ENCODE measurements at regions not wholly inside any gene's neighbourhood (a gene's known extent, or its start where the extent isn't known, plus 50 kb on each side); places are given as distances from the start of the nearest gene placed in this dataset.
"Not testable (repeated sequence)": the region's sequence is repeated elsewhere in the genome, so short reads cannot be mapped to it uniquely, and the experiment has no call there.

DNA sequence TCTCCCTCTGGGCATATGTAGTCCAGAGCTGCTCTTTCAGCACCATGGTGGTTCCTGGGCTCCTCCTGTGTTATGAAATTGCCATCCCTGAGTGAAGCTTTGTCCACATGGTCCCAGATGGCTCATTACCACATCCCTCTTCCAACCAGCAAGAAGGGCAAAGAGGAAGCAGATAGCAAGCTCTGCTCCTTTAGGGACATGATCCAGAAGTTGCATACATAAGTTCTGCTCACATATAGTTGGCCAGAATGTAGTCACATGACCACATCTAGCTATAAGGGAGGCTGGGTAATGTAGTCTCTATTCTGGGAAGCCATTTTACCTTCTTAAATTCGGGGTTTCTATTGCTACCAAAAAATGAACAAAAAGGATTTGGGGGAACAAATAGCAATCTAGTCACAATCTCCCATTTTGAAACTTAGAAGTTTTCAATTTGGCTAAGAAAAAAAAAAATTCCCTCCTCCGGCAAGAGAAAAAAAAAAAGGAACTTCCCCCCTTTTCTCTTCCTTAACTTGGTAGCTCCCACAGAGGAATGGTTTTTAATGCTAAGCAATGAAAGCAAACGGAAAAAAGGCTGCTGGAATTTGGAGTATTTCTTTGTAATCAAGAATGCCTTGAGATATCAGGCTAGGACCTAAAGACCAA, 88.2 kb upstream of the USP9X start:
- no peaks in the 10 kb centered on the region for H3K9me3 ChIP-seq (ENCODE audit: control insufficient read depth, insufficient read depth, low read length)
- peaks cover 4% of the 10 kb centered on the region for H3K4me1 ChIP-seq (ENCODE audit: insufficient read depth, low read length)
- no peaks in the 10 kb centered on the region for H3K36me3 ChIP-seq (ENCODE audit: insufficient read depth, low read length)
- H3K9ac ChIP-seq (ENCODE audit: low read depth, low read length): peak overlapping the region; percentile 24; the same call in 1 of the 2 replicates

DNA sequence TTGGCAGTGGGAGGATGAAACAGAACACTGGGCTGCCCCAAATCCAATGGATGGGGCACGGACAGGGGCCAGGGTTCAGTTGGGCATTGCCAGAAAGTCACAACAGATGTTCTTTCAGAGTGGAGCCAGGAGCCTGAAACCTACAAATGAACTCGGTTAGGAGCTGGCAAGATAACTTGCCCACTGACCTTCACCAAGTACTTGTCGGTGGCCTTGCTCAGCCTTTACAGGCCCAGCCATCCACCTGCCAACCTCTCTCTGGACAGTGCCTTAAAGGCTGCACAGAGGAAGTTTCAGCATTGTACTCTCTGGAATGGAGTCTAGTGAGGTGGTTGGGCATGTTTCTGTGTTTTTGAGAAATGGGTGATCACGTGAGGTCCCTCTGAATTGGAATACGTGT, 87.1 kb upstream of the USP9X start:
- H3K36me3 ChIP-seq (ENCODE audit: insufficient read depth, low read length): no peaks in the 10 kb centered on the region

DNA sequence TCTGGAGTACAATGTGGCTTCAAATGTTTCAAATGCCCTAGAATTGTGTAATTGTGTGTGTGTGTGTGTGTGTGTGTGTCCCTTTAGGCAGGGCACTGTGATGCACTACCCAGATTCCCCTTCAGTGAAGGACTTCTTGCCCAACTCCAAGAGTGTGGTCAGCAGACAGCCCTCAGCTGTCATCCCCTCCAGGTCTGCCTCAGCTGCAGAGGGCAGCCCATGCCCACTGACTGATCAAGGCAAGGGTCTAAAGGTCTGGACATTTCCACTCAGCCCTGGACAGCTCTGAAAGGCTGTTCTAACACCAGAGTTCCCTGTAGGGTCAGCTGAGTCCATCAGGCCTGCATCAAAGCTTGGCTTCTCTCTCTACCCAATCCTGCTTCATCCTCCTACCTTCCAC, 83.9 kb upstream of the USP9X start:
- Histone ChIP-seq H3K9me3 (ENCODE audit: control insufficient read depth, insufficient read depth, low read length) (no peaks in the 10 kb centered on the region), H3K4me1 (ENCODE audit: insufficient read depth, low read length) (peaks cover 9% of the 10 kb centered on the region), H3K9ac (ENCODE audit: low read depth, low read length) (no peak overlapping the region), H3K36me3 (ENCODE audit: insufficient read depth, low read length) (no peaks in the 10 kb centered on the region)

More for the DNA sequence above, 87.1 kb upstream of the USP9X start:
- Histone ChIP-seq H3K9me3 (ENCODE audit: control insufficient read depth, insufficient read depth, low read length) (no peaks in the 10 kb centered on the region), H3K4me1 (ENCODE audit: insufficient read depth, low read length) (peaks cover 9% of the 10 kb centered on the region), H3K9ac (ENCODE audit: low read depth, low read length) (no peak overlapping the region)

DNA sequence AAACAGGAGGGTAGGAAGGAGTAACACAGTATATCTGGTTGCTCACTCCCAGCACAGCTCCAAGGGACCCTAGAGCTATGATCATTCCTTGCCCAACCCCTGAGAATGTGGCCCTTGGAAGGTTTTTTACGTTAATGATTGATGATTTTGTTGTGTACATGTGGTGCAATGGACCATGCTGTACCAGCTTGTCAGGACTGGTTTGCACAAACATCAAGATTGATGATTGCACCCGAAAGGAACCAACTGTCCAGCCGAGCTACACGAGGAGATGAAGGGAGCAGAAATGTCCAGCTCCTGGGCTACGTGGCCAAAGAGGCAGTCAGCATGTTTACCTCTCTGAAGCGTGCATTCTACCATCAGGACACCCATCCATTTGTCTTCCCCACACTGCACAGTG, 83.2 kb upstream of the USP9X start:
- Histone ChIP-seq H3K9ac (ENCODE audit: low read depth, low read length) (no peak overlapping the region), H3K4me1 (ENCODE audit: insufficient read depth, low read length) (peaks cover 4% of the 10 kb centered on the region; the same call in 1 of the 2 replicates), H3K9me3 (ENCODE audit: control insufficient read depth, insufficient read depth, low read length) (no peaks in the 10 kb centered on the region), H3K36me3 (ENCODE audit: insufficient read depth, low read length) (no peaks in the 10 kb centered on the region)

DNA sequence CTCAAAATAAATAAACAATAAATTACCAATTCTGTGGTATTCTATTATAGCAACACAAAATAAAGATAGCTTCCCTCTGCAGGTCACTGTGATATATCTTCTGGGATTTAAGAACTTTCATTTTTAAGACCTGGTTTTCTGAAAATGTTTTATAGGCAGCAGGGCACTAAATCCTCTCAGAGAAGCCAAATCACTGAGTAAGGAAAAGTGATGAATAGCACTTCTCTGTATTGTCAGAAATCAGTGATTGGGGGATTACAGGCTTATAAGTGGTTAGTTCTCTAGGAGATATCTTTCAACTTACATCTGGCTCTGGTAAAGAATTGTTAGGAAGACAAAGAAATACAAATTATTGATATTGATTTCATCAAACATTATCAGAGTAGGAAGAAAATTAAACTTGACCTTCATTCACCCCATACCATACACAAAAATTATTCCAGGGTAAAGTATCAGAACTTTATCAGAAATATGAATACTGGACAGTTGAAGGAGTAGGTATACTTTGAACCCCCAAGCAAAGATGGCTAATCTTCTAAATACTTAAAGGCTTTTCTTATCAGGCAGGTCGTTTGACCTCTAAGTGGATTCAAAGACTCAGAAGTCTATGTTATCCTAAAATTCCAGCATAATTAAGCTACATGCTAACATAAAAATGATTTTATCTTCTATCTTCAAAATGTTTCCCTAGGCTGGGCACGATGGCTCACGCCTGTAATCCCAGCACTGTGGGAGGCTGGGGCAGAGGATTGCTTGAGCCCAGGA, 81.6 kb upstream of the USP9X start:
- Histone ChIP-seq H3K9ac (ENCODE audit: low read depth, low read length) (no peak overlapping the region), H3K9me3 (ENCODE audit: control insufficient read depth, insufficient read depth, low read length) (no peaks in the 10 kb centered on the region), H3K4me1 (ENCODE audit: insufficient read depth, low read length) (peaks cover 4% of the 10 kb centered on the region; the same call in 1 of the 2 replicates), H3K36me3 (ENCODE audit: insufficient read depth, low read length) (no peaks in the 10 kb centered on the region)

DNA sequence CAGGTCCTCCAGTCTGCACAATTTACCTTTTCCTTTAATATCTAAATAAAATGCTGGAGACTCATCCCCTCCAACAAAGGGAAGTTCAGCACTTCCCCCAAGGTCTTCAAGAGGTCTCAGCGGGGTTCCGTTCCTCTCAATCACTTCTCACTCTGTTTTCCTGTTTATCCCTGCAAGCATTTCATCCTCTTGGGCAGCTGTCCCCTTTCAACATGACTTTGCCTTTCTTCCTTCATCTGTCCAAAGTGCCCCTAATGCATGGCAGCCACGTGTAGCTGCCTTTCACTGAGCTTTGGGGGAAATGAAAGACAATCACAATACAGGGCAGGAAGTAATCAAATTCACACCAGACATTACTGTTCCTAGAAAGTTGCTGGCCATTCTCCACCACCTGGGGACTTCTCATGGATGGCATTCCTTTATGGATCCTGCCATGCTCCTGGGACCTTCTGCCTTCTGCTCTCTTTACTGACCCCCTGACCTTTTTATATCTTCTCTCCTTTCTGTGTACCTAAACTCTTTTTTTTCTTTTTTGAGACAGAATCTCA, 79.7 kb upstream of the USP9X start:
- peaks cover 7% of the 10 kb centered on the region; the same call in 1 of the 2 replicates for H3K4me1 ChIP-seq (ENCODE audit: insufficient read depth, low read length)
- no peak overlapping the region for H3K9ac ChIP-seq (ENCODE audit: low read depth, low read length)
- H3K9me3 ChIP-seq (ENCODE audit: control insufficient read depth, insufficient read depth, low read length): no peaks in the 10 kb centered on the region
- H3K36me3 ChIP-seq (ENCODE audit: insufficient read depth, low read length): no peaks in the 10 kb centered on the region

DNA sequence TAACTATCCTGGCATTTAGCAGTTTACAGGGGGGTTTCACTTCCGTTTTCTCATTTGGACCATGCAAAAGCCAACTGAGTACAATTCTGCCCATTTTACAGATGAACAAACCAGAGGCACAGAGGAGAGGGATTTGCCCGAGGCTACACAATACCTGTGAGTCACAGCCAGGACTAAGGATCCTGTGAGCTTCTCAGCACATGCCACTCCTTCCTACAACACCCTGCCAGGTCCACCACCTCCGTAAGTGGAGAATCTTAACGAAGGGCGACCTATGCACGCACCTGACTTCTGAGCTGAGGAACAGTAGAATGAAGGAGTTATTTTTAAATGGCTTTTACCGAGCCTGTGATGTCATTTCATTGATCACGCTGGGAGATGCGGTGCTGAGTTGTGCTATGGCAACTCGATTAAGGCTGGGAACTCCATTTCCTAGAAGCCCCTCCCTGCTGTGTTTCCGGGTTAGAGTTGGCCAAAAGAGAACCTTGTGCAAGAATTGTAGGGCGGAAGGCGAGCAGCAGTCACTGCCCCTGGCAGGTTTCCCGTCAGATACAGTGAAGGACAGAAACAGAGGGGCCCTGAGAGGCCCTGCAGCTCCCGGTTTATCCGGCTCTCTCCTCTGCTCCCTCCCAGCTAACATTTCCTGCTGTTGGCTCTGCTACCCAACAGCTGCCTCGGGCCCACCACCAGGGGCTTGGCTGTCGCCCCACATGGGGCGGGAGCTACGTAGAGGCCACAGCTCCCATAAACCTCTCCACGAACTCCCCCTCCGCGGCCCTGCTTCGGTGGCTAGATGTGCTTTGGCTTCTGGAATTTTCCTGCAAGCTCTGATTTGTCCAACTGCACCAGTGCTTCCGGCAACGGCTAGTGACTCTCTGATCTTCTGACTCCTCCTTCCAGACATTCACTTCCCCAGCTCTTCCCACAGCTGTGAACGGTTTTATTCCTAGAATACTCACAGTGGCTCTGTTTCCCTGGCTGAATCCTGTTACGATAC, 75.1 kb upstream of the USP9X start:
- H3K36me3 ChIP-seq (ENCODE audit: insufficient read depth, low read length): no peaks in the 10 kb centered on the region
- H3K9me3 ChIP-seq (ENCODE audit: control insufficient read depth, insufficient read depth, low read length): no peaks in the 10 kb centered on the region
- no peak overlapping the region for H3K9ac ChIP-seq (ENCODE audit: low read depth, low read length)
- H3K4me1 ChIP-seq (ENCODE audit: insufficient read depth, low read length): peaks cover 8% of the 10 kb centered on the region

DNA sequence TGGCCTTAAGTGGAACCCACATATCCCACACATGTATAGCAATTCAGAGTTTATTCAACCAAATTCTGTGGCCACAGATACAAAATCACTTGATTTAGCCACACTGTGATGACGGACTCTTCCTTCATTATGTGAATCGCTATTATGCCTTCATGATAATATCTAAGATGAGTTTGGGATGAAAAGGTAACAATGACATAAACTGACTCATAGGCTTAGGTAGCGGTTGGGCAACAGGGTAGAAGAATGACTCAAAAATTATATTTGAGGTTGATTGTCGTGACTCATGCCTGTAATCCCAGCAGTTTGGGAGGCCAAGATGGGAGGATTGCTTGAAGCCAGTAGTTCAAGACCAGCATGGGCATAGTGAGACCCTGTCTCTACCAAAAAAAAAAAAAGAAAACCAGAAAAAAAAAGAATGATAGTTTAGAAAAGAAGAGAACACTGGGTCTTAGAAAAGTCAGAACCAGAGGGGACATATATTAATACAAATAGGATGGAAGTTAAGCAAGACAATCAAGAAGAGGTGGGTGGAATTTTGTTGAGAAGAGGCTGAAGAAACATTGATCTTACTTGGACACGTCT, 70.4 kb upstream of the USP9X start:
- no peak overlapping the region for H3K9ac ChIP-seq (ENCODE audit: low read depth, low read length)
- H3K9me3 ChIP-seq (ENCODE audit: control insufficient read depth, insufficient read depth, low read length): no peaks in the 10 kb centered on the region; the same call in 1 of the 2 replicates
- H3K36me3 ChIP-seq (ENCODE audit: insufficient read depth, low read length): no peaks in the 10 kb centered on the region
- H3K4me1 ChIP-seq (ENCODE audit: insufficient read depth, low read length): peaks cover 15% of the 10 kb centered on the region

DNA sequence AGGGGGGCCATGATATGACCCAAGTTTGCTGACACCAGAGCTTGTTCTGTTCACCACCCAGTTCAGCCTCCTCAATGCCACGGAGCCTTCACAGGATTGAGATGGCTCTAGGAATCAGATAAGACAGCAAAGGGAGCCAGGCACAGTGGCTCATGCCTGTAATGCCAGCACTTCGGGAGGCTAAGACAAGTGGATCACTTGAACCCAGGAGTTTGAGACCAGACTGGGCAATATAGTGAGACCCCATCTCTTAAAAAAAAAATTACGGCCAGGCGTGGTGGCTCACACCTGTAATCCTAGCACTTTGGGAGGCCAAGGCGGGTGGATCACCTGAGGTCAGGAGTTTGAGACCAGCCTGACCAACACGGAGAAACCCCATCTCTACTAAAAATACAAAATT, 67.5 kb upstream of the USP9X start:
- not testable (repeated sequence) for H3K9ac ChIP-seq (ENCODE audit: low read depth, low read length); H3K4me1 ChIP-seq (ENCODE audit: insufficient read depth, low read length); H3K9me3 ChIP-seq (ENCODE audit: control insufficient read depth, insufficient read depth, low read length); H3K36me3 ChIP-seq (ENCODE audit: insufficient read depth, low read length)

DNA sequence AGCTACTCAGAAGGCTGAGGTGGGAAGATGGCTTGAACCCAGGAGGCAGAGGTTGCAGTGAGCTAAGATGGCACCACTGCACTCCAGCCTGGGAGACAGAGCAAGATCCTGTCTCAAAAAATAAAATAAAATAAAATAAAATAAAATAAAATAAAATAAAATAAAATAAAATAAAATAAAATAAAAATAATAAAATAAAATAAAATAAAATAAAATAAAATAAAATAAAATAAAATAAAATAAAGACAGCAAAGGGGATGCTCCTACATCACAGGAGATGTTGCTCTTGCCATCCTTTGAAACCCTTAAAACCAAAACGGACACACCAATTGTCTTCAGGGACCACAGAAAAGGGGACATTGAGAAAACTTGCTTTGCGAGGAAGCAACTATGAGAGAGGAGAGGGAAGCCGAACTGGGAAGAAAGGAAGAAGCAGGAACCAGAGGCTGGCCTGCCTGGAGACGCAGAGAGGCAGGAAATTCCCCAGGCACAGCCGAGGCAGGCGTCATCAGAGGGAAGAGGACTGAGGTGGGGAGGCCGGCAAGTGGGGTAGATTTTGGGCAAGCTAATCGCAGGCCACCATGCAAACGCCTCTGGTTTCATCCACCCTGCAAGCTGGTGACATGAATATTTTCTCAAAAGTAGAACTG, 66.7 kb upstream of the USP9X start:
- not testable (repeated sequence) for H3K9me3 ChIP-seq (ENCODE audit: control insufficient read depth, insufficient read depth, low read length); H3K9ac ChIP-seq (ENCODE audit: low read depth, low read length); H3K4me1 ChIP-seq (ENCODE audit: insufficient read depth, low read length); H3K36me3 ChIP-seq (ENCODE audit: insufficient read depth, low read length)

DNA sequence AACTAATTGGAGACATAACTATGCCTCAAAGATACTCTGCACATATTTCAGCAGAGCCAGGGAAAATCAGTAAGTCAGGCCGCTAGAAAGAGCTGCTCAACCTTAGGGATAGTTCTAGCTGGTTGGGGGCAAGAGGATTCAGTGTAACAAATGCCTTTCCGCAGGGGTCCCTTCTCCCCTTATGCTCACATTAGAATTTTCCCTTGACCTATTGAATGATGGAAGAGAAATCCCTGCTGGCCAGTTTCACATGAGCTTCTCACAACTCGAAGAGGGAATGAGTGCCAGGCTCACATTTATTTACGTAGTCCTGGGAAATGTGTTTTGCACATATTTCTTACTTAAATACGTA, 66.2 kb upstream of the USP9X start:
- Histone ChIP-seq H3K9ac (ENCODE audit: low read depth, low read length) (no peak overlapping the region; the same call in 1 of the 2 replicates), H3K4me1 (ENCODE audit: insufficient read depth, low read length) (peaks cover 7% of the 10 kb centered on the region), H3K9me3 (ENCODE audit: control insufficient read depth, insufficient read depth, low read length) (peaks cover 10% of the 10 kb centered on the region), H3K36me3 (ENCODE audit: insufficient read depth, low read length) (no peaks in the 10 kb centered on the region)

DNA sequence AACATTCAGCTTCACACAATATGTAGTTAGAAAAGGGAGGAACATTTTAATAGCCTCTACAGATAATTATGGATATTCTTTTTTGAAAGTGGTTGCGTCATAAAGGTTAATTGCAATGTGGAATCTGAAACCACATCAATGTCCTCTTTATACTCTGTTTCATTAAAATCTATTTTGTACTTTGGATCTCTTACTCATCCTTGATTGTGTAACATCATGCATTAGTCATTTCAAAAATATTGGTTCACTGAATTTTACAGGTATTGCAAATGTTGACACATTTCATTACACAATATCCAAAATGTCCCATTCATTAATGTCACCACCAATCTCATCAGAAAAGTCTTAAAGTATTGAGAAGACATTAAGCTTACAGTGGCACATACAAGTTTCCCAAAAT, 62.7 kb upstream of the USP9X start:
- no peaks in the 10 kb centered on the region for H3K36me3 ChIP-seq (ENCODE audit: insufficient read depth, low read length)
- H3K9me3 ChIP-seq (ENCODE audit: control insufficient read depth, insufficient read depth, low read length): peaks cover 12% of the 10 kb centered on the region
- H3K4me1 ChIP-seq (ENCODE audit: insufficient read depth, low read length): peaks cover 16% of the 10 kb centered on the region
- no peak overlapping the region for H3K9ac ChIP-seq (ENCODE audit: low read depth, low read length)

DNA sequence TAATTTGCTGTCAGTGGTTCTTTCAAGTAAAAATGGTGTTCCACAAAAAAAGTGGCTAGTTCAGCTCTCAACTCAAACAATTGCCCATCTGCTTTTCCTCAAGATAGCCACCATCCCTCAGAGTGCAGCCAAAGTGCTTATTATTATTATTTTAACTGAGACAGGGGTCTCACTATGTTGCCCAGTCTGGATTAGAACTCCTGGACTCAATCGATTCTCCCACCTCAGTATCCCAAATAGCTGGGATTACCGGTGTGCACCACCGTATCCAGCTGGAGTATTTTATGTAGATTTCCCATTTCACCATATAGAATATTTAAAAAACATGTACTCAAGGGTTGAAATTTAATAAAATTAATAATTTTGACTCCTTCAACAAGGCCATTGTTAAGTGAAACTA, 62.1 kb upstream of the USP9X start:
- H3K36me3 ChIP-seq (ENCODE audit: insufficient read depth, low read length): no peaks in the 10 kb centered on the region

More for the DNA sequence above, 62.1 kb upstream of the USP9X start:
- Histone ChIP-seq H3K9ac (ENCODE audit: low read depth, low read length) (no peak overlapping the region), H3K4me1 (ENCODE audit: insufficient read depth, low read length) (peaks cover 20% of the 10 kb centered on the region), H3K9me3 (ENCODE audit: control insufficient read depth, insufficient read depth, low read length) (peaks cover 12% of the 10 kb centered on the region)
